NCI-H526 treated with DMSO at 0.1 percent for 48 hours (cell line): ENCODE measurements at regions not wholly inside any gene's neighbourhood (a gene's known extent, or its start where the extent isn't known, plus 50 kb on each side); places are given as distances from the start of the nearest gene placed in this dataset.

Experiments
- DNase-seq: peaks from one replicate; lab custom pipeline; 2025; lab: John Stamatoyannopoulos, UW

DNA sequence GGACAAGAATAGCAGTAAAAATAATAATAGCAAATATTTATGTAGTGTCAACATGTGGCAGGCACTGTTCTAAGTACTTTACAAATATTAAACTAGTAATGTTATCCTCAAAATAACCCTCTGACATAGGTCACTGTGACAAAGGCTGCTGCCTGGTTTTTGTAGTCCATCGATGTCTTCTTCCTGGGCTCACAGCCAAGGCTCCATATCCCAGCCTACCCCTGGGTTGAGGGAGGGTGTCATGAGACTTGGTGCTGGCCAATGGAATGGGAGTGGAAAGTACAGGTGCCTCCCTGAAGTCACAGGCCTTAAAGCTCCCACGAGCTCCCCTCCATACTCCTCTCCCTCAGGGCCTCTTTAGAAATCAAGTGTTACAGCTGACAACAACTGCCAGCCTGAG lies 159.3 kb downstream of the CYRIA start:
- no peak for DNase-seq

- DNase-seq = no peak
These were observed 168.9 kb downstream of the CYRIA start for GRCh38 chr2:16496426-16497388.

GRCh38 chr2:16495509-16496208 lies 170.0 kb downstream of the CYRIA start:
- DNase-seq = no peak

DNA sequence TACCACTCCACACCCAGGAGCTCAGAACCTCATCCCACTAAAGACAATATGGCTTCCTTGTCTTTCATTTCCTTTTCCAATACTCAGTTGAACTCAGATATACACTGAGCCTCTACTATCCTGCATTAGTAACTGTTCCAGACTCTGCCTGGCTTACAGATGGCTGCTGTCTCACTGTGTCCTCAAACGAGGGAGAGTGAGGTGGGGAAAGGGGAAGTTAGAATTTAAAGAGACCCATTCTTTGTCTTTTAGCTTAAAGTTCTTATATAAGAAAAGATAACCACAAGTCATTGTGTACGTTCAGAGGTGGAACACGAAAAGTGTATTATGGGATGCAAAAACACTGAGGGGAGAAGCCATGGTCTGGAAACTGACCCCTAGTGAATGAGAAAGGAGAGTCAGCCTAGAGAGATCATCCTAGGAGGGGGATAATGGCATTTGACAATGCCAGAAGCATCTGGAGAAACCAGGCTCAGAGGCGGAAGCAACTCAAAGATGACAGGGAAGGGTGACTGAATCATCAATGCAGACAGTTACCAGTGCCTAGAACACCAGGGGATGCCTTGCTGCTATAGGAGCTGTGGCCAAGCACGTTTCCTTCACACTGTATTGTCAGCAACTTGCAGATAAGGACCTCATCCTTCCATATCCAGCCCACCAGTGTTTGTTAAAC lies 170.7 kb downstream of the CYRIA start:
- no peak for DNase-seq

- DNase-seq = no peak
These were observed 171.8 kb downstream of the CYRIA start for GRCh38 chr2:16493788-16494187.

DNA sequence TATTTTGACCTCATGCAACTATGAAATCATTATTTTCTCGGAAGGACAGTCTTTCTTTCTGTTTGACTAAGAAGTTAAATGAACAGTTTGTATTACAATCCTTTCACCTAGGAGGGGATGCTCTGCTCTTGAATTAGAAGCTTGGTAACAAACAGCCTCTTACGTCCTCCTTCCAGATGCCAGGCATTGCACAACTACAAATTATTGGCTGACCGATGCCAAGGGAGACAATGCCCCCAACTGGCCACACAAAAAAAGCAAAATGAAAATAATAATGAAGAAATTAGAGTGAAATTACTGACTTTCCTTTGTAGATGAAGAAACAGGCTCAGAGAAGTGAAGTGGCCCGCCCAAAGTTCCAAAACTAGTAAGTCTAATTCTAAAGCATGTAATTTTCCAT lies 177.9 kb downstream of the CYRIA start:
- DNase-seq = no peak

GRCh38 chr2:16485251-16485650 lies 180.4 kb downstream of the CYRIA start:
- DNase-seq = no peak

- DNase-seq = no peak
These were observed 183.2 kb downstream of the CYRIA start for GRCh38 chr2:16482460-16482859.

- no peak for DNase-seq
These were observed 184.3 kb downstream of the CYRIA start for GRCh38 chr2:16481351-16481750.

DNA sequence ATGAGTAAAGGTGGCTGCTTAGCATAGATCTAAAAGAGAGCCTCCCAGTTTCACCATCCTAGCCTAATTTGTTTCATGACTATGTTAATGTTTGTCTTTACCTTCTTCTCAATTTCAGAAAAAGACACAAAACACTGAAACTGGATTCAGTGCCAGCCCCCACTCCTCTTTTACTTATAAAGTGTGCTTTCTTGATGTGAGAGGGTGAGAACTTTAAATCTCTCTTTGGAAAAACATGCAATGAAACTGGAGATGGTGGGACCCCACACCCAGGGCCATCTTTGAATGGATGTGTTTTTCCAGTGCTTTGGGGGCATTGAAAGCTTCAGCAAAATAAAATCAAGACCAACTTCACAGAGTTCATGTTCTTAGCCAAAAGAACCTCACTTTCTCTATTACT lies 185.9 kb downstream of the CYRIA start:
- DNase-seq = no peak

DNA sequence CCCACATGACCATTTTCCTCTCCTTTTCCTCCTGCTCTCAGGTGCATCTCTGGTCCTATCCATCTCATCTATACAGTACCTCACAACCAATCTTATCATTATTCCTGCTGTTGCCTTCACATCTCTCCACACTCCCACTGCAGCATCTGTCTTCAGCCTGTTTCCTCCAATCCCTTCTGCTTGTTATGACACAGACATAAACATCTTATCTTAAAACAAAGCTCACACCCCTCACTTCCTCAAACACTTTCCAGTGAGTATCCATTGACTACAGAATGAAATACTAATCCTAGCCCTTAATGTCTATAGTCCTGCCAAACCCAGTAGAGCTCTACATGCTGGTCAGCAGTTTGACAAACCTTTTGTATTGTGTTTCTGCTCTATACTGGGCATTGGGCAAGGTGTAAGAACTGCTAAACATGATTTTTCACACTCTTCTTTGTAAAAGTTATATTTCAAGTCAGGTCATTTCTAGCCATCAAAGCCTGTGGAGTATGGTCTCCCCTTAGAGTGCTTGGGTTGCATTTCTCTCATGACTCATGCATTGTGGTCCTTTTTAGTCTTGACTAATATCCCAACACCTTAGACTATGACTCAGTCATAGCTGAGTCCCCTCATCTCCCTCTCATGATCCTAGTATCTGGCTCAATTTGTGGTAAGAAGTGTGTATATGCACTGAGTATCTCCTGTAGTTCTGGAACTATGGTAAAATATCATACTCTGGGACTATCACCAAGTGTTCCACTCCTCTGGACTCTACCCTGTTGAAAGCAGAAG lies 187.0 kb downstream of the CYRIA start:
- no peak for DNase-seq

- DNase-seq = no peak
These were observed 188.0 kb downstream of the CYRIA start for GRCh38 chr2:16477648-16478047.

GRCh38 chr2:16476866-16477265 lies 188.8 kb downstream of the CYRIA start:
- no peak for DNase-seq

DNA sequence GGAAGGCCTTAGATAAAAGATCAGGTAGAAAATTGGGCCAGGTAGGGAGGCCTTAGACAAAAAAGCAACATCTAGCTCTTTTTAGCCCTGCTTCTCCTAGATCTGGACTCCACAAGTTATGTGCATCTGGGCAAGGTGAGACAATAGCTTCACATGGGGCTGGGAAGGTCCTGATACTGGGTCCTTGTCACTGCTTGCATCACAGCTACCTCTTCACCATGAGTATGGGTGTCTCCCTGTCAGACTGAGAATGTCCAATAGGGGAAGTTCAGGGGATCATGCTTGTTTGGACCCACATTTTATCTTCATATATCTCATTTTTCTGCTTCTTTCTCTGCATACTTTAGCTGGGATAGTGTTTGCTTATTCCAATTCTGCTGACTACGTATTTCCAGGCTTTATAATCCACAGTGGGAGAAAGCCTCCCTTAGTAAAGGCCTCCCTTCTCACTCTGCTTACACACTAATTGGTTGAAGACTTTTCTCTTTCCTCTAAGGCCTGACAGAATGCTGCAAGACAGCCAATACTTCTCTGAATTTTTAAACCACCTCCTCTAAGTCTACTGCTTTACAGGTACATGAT lies 189.6 kb downstream of the CYRIA start:
- DNase-seq = no peak

DNA sequence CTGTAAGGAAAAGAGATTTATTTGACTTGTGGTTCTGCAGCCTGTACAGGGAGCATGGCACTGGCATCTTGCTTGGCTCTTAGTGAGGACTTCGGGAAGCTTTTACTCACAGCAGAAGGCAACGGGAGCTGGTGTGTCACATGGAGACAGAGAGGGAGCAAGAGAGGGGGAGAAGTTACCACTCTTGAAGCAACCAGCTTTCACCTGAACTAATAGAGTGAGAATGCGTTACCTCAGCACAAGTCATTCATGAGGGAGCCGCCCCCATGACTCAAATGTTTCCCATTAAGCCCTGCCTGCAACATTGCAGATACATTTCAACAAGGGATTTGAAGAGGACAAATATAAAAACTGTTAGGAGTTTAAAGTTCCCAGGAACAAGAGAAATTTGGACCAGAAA lies 190.0 kb downstream of the CYRIA start:
- DNase-seq = no peak

- DNase-seq = no peak
These were observed 192.1 kb downstream of the CYRIA start for GRCh38 chr2:16473575-16473974.

DNA sequence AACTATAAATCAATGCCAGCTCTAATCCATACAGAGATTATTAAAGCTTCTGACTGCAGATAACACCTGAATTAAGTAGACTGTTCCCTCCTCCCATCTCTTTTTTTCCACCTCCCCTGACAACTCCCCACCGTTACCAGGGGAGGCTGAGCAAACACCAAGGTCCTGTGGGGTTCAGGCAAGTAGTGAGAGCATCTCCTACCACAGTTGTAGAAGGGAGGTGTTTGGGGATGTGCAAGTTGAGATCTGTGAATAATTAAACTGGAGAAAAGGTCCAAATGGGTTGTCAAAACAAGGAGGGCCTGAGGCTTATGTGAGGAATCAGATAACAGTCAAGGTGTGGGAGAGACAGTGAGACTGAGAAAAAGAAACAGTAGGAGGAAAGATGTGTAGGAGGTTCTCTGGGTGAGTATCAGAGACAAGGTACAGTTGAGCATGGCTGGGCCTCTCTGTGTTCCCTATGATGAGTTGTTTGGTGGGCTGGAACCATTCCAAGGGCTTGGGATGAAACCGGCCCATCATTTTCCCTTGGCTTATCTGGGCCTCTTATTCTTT lies 194.6 kb downstream of the CYRIA start:
- DNase-seq = no peak

GRCh38 chr2:16466821-16467151 lies 198.8 kb downstream of the CYRIA start:
- no peak for DNase-seq

DNA sequence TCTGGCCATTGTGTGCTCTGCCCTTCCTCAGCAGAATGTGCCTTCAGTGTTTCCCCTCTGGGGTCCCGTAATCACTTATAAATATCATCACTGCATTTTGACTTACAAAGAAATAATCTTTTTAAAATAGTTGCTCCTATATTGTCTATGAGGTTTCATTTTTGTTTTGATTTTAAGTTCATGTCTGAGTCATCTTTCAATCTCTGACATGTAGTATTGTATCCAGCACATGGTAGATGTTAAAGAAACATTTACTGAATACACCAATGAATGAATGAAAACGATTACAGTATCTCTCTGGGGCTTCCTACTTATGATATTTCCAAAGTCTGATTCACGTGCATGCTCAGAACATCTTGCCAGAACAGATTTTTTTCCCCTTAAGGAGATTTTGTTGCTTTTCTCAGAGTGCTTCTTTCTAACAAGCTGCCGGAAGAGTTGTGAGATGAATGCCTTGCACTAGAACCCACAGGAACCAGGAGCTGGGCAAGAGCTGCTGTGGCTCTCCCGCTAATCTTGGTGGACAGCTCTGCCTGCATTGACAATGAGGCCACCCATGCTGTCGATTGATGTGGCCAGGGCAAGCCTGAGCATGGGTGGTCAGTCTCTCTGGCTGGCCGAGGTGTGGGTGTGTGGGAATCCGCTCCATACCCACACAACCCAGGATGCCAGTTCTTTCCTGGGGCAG lies 199.4 kb downstream of the CYRIA start:
- no peak for DNase-seq

GRCh38 chr2:16464641-16465040 lies 201.0 kb downstream of the CYRIA start:
- no peak for DNase-seq

DNA sequence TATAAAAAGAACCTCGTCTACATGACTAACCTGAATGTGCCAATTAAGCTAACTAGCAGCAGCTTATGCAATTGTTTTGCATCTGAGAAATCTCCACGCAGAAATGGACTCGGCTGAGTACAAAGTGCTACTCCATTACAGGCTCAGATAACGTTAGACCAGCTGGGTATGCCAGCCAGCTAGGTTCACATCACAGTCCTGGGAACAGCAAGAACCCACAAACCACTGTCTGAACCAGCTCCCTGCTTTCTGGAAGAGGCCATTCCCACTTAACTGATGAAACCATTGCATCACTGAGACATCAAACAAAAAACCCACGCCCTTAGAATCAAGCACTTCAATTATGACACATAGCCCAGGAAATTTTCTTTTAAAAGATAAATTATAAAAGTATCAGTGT lies 202.7 kb downstream of the CYRIA start:
- no peak for DNase-seq
